ENCODE measurements at regions not wholly inside any gene's neighbourhood (a gene's known extent, or its start where the extent isn't known, plus 50 kb on each side); places are given as distances from the start of the nearest gene placed in this dataset.

DNA sequence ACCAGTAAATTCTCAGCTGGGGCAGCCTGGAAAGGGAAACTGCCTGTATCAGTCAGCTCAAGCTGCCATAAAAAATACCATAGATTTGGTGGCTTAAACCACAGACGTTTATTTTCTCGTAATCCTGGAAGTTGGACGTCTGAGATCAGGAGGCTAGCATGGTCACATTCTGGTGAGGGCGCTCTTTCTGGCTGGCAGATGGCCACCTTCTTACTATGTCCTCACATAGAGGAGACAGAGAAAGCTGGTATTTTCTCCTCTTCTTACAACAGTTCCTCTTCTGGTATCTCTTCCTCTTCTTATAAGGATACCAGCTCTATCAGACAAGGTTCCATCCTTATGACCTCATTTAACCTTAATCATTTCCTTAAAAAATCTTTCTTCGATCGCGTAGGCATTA lies 50.5 kb upstream of the RFX3 start:
- TF ChIP-seq MAFK (conservative IDR thresholded peaks at IDR 0.05 in 1 of 2, IDR thresholded peaks at IDR 0.05 in 1 of 2; ENCODE audit: low read length in 2 of 2) = no peak
- TF ChIP-seq, protein P1, sequence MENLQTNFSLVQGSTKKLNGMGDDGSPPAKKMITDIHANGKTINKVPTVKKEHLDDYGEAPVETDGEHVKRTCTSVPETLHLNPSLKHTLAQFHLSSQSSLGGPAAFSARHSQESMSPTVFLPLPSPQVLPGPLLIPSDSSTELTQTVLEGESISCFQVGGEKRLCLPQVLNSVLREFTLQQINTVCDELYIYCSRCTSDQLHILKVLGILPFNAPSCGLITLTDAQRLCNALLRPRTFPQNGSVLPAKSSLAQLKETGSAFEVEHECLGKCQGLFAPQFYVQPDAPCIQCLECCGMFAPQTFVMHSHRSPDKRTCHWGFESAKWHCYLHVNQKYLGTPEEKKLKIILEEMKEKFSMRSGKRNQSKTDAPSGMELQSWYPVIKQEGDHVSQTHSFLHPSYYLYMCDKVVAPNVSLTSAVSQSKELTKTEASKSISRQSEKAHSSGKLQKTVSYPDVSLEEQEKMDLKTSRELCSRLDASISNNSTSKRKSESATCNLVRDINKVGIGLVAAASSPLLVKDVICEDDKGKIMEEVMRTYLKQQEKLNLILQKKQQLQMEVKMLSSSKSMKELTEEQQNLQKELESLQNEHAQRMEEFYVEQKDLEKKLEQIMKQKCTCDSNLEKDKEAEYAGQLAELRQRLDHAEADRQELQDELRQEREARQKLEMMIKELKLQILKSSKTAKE (CRISPR knock-in tag; IDR thresholded peaks at IDR 0.05; ENCODE audit: borderline replicate concordance) = no peak
- TF ChIP-seq, protein P2, sequence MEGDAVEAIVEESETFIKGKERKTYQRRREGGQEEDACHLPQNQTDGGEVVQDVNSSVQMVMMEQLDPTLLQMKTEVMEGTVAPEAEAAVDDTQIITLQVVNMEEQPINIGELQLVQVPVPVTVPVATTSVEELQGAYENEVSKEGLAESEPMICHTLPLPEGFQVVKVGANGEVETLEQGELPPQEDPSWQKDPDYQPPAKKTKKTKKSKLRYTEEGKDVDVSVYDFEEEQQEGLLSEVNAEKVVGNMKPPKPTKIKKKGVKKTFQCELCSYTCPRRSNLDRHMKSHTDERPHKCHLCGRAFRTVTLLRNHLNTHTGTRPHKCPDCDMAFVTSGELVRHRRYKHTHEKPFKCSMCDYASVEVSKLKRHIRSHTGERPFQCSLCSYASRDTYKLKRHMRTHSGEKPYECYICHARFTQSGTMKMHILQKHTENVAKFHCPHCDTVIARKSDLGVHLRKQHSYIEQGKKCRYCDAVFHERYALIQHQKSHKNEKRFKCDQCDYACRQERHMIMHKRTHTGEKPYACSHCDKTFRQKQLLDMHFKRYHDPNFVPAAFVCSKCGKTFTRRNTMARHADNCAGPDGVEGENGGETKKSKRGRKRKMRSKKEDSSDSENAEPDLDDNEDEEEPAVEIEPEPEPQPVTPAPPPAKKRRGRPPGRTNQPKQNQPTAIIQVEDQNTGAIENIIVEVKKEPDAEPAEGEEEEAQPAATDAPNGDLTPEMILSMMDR (CRISPR knock-in tag; IDR thresholded peaks at IDR 0.05) = no peak
- no peak for TF ChIP-seq ZNF790 (CRISPR knock-in tag; IDR thresholded peaks at IDR 0.05; ENCODE audit: borderline replicate concordance)
- TF ChIP-seq ZNF674 (CRISPR knock-in tag; IDR thresholded peaks at IDR 0.05; ENCODE audit: low read depth) = no peak
- no peak for TF ChIP-seq RNF2 (conservative IDR thresholded peaks at IDR 0.05; ENCODE audit: low read depth)
- TF ChIP-seq ZNF879 (CRISPR knock-in tag; IDR thresholded peaks at IDR 0.05) = no peak

Measured in HepG2 (cell line).